Suprapubic skin (tissue), 3 donors: ENCODE measurements at regions not wholly inside any gene's neighbourhood (a gene's known extent, or its start where the extent isn't known, plus 50 kb on each side); places are given as distances from the start of the nearest gene placed in this dataset.
"Not testable (repeated sequence)": the region's sequence is repeated elsewhere in the genome, so short reads cannot be mapped to it uniquely, and the experiment has no call there.

Experiments used
- CTCF ChIP-seq, 2 donors: fragments of 200-600 bp in 1 of 2; fragments of 450-650 bp in 1 of 2; sonication (generic) in 1 of 2; IDR thresholded peaks; one replicate each; pipeline ENCODE4 v1.5.1; 2016 to 2019; ENCODE audit warnings: antibody characterized with exemption in 2 of 2, mild to moderate bottlenecking in 1 of 2, moderate library complexity in 1 of 2
- POLR2A ChIP-seq, 2 donors: fragments of 450-650 bp; IDR thresholded peaks; one replicate each; pipeline ENCODE4 v1.6.1; 2017; ENCODE audit warnings: antibody characterized with exemption in 2 of 2, mild to moderate bottlenecking in 2 of 2, moderate library complexity in 2 of 2

GRCh38 chr2:91772240-91772937, 3080.9 kb downstream of the RPIA start:
- not testable (repeated sequence) for TF ChIP-seq POLR2A, CTCF (IDR thresholded peaks at IDR 0.05)
